NT2/D1 (cell line): ENCODE measurements at regions not wholly inside any gene's neighbourhood (a gene's known extent, or its start where the extent isn't known, plus 50 kb on each side); places are given as distances from the start of the nearest gene placed in this dataset.

Experiments used
- DNase-seq: peaks from one replicate; pipeline ENCODE4 v3.0.0-alpha.2; 2011; ENCODE audit warnings: low read depth, low spot score
- H3K27me3 ChIP-seq: 2 replicates; pipeline ENCODE4 v1.6.0; 2011; ENCODE audit warnings: mild to moderate bottlenecking; ENCODE audit not compliant: insufficient read length, insufficient read depth
- H3K36me3 ChIP-seq: 2 replicates; pipeline ENCODE4 v1.6.1; 2011; ENCODE audit warnings: mild to moderate bottlenecking, low read length, mixed read lengths; ENCODE audit not compliant: insufficient read depth, insufficient read length
- H3K4me1 ChIP-seq: 2 replicates; pipeline ENCODE4 v1.5.1; 2011; ENCODE audit not compliant: insufficient read depth, insufficient read length
- H3K4me3 ChIP-seq: 2 replicates; pipeline ENCODE4 v1.5.1; 2011; ENCODE audit warnings: low read depth; ENCODE audit not compliant: insufficient read length
- H3K9ac ChIP-seq: 2 replicates; pipeline ENCODE4 v1.6.0; 2011; ENCODE audit warnings: low read depth; ENCODE audit not compliant: insufficient read length
- H3K9me3 ChIP-seq: 2 replicates; pipeline ENCODE4 v1.5.1; 2011; ENCODE audit warnings: mild to moderate bottlenecking, low read length; ENCODE audit not compliant: insufficient read depth
- SUZ12 ChIP-seq: IDR thresholded peaks from 2 replicates; pipeline ENCODE4 v1.6.1; 2011; ENCODE audit not compliant: insufficient read length, insufficient read depth; ENCODE audit errors: extremely low read depth
- YY1 ChIP-seq: IDR thresholded peaks from 2 replicates; pipeline ENCODE4 v1.6.1; 2011; ENCODE audit not compliant: insufficient read length, insufficient read depth
- ZNF274 ChIP-seq: IDR thresholded peaks from 2 replicates; pipeline ENCODE4 v1.6.1; 2011; ENCODE audit warnings: mild to moderate bottlenecking, low read depth, low read length

DNA sequence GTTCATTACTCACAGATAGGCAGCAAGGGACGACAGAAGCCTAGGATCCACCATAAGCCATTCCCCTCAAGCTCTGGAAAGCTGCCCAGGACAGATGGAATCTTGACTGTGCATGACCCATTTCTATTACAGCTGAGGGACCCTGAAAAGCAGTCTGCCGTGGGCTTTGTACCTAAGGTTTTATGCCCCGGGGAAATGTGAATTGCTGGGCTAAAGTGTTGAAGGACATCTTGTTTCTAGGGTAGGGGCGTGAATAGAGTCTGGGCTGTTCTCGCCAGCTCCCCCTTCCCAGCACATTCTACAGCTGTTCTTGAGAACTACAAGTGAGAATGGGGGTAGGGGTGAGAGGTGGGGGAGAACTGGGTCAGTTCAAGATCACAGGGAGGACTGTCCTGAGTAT lies 53.6 kb upstream of the TMTC4 start:
- no peak overlapping the region for H3K4me3 ChIP-seq
- no peaks in the 10 kb centered on the region for H3K27me3 ChIP-seq
- TF ChIP-seq YY1 (no peak), ZNF274 (no peak), SUZ12 (no peak)
- no peaks in the 10 kb centered on the region for H3K36me3 ChIP-seq
- DNase-seq: no peak
- H3K9ac ChIP-seq: no peak overlapping the region
- no peaks in the 10 kb centered on the region for H3K4me1 ChIP-seq
- H3K9me3 ChIP-seq: no peaks in the 10 kb centered on the region; the same call in 1 of the 2 replicates

- Histone ChIP-seq H3K4me1 (no peaks in the 10 kb centered on the region), H3K4me3 (no peak overlapping the region), H3K27me3 (no peaks in the 10 kb centered on the region), H3K36me3 (no peaks in the 10 kb centered on the region), H3K9ac (no peak overlapping the region), H3K9me3 (no peaks in the 10 kb centered on the region)
- no peak for DNase-seq
- no peak for TF ChIP-seq SUZ12
- no peak for TF ChIP-seq YY1
- TF ChIP-seq ZNF274: no peak
Measured at GRCh38 chr13:100725472-100725871, 50.9 kb upstream of the TMTC4 start.

DNA sequence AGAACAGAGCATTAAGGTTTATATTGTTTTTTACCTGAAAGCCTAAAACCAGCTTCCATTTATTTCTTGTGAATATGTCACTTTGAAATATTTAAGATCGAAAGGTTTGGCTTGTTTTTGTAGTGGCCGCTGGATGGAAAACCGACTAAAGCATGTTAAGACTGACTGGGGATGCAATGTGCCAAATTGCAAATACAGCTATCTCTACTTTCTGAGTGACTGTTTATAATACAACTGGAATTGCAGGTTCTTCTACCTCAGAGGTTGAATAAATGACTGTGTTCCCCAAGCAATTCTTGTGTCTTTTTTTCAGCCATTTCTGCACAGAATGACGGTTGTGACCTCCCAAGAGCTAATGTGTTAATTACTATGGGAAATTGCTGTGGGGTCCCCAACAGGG lies 50.0 kb upstream of the TMTC4 start:
- TF ChIP-seq SUZ12 (no peak), ZNF274 (no peak), YY1 (no peak)
- no peak for DNase-seq
- H3K4me3 ChIP-seq: no peak overlapping the region
- no peak overlapping the region for H3K9ac ChIP-seq
- H3K4me1 ChIP-seq: no peaks in the 10 kb centered on the region
- no peaks in the 10 kb centered on the region for H3K27me3 ChIP-seq
- H3K36me3 ChIP-seq: no peaks in the 10 kb centered on the region
- no peaks in the 10 kb centered on the region; the same call in 1 of the 2 replicates for H3K9me3 ChIP-seq
